ENCODE measurements at regions not wholly inside any gene's neighbourhood (a gene's known extent, or its start where the extent isn't known, plus 50 kb on each side); places are given as distances from the start of the nearest gene placed in this dataset.

GRCh38 chr4:42341518-42342026 lies 55.7 kb upstream of the SHISA3 start (continued):
- TF ChIP-seq ETS1 (IDR thresholded peaks at IDR 0.05) (no peak), EZH2 (IDR thresholded peaks at IDR 0.05; ENCODE audit: low read depth, unreplicated experiment) (no peak), POLR2AphosphoS5 (IDR thresholded peaks at IDR 0.05; ENCODE audit: low read depth) (no peak)

GRCh38 chr4:42342459-42342858 lies 54.8 kb upstream of the SHISA3 start:
- no peaks in the 10 kb centered on the region for H3K36me3 Mint-ChIP-seq (ENCODE audit: low read depth)
- H3K4me1 Mint-ChIP-seq: peaks cover 28% of the 10 kb centered on the region
- ATAC-seq (no peak), DNase-seq (ENCODE audit: low spot score) (no peak)
- no peak overlapping the region for H3K4me3 Mint-ChIP-seq
- H3K36me3 ChIP-seq (ENCODE audit: insufficient read depth): no peaks in the 10 kb centered on the region
- no peaks in the 10 kb centered on the region for H4K20me1 ChIP-seq (replicated peaks; ENCODE audit: insufficient read depth)
- H3K27ac Mint-ChIP-seq: no peak overlapping the region
- no peaks in the 10 kb centered on the region for H3K79me2 ChIP-seq (replicated peaks; ENCODE audit: insufficient read depth)
- H3K4me3 ChIP-seq: no peak overlapping the region
- H3K4me1 ChIP-seq (ENCODE audit: insufficient read depth): peaks cover 11% of the 10 kb centered on the region
- H3K9me2 ChIP-seq (ENCODE audit: insufficient read depth): no peaks in the 10 kb centered on the region; the same call in 1 of the 2 replicates
- no peak overlapping the region for H2AFZ ChIP-seq
- H3K9me3 Mint-ChIP-seq: no peaks in the 10 kb centered on the region
- H3K27me3 ChIP-seq (ENCODE audit: insufficient read depth): no peaks in the 10 kb centered on the region
- no peaks in the 10 kb centered on the region; the same call in 1 of the 2 replicates for H3F3A ChIP-seq (replicated peaks; ENCODE audit: low read depth)
- H3K27me3 Mint-ChIP-seq (ENCODE audit: insufficient read depth, low read depth, poor library complexity): peaks cover 2% of the 10 kb centered on the region
- no peak overlapping the region for H3K4me2 ChIP-seq
- TF ChIP-seq NANOG (IDR thresholded peaks at IDR 0.05; ENCODE audit: borderline replicate concordance) (no peak), EZH2phosphoT487 (IDR thresholded peaks at IDR 0.05; ENCODE audit: unreplicated experiment) (no peak), ZNF462 (CRISPR knock-in tag; IDR thresholded peaks at IDR 0.05) (no peak)
- TF ChIP-seq, protein P1, sequence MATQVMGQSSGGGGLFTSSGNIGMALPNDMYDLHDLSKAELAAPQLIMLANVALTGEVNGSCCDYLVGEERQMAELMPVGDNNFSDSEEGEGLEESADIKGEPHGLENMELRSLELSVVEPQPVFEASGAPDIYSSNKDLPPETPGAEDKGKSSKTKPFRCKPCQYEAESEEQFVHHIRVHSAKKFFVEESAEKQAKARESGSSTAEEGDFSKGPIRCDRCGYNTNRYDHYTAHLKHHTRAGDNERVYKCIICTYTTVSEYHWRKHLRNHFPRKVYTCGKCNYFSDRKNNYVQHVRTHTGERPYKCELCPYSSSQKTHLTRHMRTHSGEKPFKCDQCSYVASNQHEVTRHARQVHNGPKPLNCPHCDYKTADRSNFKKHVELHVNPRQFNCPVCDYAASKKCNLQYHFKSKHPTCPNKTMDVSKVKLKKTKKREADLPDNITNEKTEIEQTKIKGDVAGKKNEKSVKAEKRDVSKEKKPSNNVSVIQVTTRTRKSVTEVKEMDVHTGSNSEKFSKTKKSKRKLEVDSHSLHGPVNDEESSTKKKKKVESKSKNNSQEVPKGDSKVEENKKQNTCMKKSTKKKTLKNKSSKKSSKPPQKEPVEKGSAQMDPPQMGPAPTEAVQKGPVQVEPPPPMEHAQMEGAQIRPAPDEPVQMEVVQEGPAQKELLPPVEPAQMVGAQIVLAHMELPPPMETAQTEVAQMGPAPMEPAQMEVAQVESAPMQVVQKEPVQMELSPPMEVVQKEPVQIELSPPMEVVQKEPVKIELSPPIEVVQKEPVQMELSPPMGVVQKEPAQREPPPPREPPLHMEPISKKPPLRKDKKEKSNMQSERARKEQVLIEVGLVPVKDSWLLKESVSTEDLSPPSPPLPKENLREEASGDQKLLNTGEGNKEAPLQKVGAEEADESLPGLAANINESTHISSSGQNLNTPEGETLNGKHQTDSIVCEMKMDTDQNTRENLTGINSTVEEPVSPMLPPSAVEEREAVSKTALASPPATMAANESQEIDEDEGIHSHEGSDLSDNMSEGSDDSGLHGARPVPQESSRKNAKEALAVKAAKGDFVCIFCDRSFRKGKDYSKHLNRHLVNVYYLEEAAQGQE (IDR thresholded peaks at IDR 0.05; ENCODE audit: unreplicated experiment): no peak
- no peak overlapping the region for H3K27ac ChIP-seq (ENCODE audit: low read depth)

Data from GM23338 (cell line).